NCI-H69 (cell line): ENCODE measurements at regions not wholly inside any gene's neighbourhood (a gene's known extent, or its start where the extent isn't known, plus 50 kb on each side); places are given as distances from the start of the nearest gene placed in this dataset.
"Not testable (repeated sequence)": the region's sequence is repeated elsewhere in the genome, so short reads cannot be mapped to it uniquely, and the experiment has no call there.

ENCODE experiments used
- DNase-seq: peaks from one replicate; lab custom pipeline; 2025; lab: John Stamatoyannopoulos, UW

DNA sequence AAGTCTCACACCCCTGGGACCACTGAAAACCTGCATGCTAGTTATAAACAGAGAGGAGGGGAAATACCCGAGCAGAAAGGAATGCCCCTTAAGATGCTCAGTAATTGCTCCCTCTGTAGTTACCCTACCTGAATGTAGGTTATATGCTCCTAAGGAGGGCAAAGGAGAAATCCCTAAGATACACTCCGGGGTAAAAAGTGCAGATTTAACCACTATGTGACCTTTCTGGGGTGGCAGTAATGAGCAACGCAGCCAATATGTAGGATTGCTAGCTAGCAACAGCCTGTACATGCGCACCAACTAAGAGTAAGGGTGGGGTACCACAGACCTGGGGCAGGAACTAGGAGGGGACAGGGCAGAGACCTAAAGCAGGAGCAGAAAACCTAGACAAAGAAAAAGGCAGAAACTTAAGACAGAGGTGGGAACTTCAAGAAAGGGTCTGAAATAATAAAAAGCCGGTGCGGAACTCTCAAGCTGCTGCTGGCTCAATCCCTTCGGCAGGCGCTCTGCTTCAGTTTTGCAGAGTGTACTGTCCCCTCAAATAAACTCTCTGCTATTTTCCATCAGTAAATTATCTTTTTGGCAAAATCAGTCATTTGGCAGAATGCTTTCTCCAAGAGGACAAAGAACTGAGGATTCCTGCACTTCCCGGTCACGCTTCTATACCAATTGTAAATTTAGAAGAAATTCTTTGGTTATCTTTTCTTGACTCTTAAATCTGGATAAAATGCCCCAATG, 823.8 kb downstream of the CDH11 start:
- DNase-seq, result no peak

DNA sequence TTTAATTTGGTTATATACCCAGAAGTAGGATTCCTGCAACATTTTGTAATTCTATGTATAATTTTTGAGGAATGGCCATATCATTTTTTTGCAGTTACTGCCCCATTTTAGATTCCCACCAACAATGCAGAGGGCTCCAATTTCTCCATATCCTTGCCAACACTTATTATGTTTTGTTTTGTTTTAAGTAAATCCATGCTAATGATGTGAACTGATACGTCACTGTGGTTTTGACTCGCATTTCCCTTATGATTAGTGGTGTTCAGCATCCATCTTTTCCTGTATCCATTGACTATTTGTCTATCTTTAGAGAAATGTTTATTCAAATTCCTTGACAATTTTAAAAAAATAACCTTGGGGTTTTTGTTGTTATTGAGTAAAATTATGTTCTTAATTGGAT, 826.4 kb downstream of the CDH11 start:
- DNase-seq, result no peak

DNA sequence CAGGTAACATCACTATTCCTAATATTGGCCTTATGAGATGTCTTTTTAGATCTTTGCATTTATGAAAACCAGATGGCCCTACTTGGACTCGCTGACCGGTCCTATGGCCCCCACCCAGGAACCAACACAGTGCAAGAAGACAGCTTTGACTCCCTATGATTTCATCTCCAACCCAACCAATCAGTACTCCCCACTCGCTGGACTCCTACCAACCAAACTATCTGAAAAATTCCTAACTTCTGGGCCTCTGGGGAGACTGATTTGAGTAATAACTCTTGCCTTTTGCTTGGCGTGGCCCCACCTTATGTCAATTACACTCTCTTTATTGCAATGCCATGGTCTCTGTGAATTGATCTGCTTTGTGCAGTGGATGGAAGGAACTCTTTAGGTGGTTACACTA, 828.9 kb downstream of the CDH11 start:
- no peak for DNase-seq

DNA sequence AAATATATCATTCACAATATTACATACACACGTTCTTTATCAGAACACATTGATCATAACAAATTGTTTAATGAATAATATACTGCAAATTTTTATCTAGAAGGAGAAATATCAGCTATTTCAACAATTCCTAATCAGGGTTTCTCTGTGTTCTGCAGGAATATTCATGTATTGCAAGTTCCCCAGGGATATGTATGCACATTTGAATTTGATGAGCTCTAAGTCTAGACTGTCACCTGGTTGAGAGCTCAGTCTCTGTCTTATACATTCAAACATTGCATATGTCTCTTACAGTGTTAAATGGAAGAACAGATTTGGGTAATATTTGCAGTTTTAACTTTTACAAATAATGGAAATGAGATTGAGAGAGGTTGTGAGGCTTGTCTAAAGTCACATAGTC, 829.7 kb downstream of the CDH11 start:
- no peak for DNase-seq

DNA sequence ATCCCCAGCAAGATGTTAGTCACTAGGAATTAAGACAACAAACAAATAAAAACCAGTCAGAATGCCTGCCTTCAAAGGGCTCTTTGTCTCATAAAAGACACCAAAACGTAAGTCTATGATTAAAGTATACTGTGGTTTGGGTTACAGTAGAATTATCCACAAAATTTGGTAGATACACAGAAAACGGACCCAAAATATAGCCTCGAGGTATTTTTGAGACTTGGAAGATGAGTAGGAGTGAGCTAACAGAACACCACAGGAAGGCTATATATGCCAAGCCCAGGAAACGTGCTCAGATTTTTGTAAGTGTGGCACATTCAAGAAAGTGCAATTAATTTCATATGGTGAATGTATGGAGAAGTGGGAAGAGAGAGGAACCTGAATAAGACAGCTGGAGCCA, 831.4 kb downstream of the CDH11 start:
- peak; percentile 13 for DNase-seq

DNA sequence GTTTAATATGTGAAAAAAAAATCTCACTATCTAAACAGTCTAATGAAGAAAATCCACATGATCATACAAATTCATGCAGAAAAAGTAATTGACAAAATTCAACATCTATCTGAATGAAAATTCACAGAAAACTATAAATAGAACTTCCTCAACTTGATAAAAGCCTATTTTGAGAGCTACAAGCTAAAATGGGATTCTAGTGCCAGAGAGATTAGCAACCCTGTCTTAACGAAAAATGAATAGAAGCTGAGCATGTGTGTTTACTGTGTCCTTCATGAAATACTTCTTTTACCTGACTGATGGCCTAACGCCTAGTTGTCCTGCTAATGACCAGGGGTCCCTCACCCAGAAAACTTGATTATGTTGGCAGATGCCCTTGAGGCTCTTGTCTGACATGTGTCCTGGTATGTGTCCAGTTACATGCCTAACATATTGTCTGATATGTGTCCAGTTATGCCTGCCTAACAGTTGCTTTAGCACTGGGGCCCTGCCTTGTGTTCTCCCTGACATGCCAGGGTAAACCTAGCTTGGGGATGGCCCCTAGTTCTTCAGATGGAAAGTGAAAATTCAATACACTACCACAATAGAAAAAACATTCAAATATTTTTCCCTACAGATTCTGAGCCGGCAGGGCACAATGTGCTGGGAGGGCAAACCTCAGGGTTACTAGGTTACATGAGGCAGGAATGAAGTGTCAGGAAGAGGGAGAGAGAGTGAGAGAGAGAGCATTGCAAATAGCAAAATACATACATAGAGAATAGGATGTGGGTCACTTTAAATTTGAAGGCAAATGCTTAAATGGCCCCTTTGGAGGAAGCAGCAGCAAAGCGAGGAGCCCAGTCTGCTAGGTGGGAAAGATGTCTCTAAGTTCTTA, 834.0 kb downstream of the CDH11 start:
- no peak for DNase-seq

DNA sequence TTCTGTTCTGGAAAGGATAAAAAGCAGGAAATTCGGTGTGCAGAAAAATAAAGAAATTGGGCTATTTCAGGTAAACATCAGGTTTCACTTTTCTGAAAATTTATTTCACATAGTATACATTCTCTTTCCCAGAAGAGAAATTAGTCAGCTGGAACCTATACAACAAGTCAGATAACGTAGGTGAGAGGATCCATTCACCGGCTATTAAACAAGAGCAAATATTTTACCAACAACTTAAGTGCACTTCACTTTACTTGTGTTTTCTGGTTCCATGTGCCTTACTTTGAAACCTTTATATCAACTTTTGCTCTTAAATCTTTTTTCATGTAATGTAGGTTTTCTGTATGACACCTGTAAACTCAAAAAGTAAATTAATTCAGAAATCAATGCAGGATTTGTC, 839.7 kb downstream of the CDH11 start:
- no peak for DNase-seq

DNA sequence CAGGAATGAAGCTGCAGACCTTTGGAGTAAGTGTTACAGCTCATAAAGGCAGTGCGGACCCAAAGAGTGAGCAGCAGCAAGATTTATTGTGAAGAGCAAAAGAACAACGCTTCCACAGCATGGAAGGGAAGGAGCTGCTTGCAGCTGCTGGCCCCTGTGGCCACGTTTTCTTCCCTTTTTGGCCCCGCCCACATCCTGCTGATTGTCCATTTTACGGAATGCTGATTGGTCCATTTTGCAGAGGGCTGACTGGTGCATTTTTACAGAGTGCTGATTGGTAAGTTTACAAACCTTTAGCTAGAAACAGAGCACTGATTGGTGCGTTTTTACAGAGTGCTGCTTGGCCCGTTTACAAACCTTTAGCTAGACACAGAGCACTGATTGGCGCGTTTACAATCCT, 841.5 kb downstream of the CDH11 start:
- no peak for DNase-seq

DNA sequence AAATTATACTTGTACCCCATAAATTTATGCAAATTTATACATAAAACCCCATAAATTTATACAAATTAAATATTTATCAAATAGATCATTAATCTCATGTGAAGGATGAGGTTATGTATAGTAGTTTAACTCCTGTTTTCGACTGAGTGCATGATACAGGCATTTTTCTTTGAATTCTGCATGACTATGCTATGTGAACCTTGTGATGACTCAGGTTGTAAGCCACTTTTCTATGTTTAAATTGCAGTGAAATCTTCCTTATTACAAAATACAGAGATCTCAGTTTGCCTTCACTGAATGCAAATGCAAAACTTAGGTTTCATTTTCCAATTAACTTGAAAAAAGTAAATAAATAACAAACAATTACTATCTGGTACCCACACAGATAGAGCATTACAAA, 843.7 kb downstream of the CDH11 start:
- DNase-seq, result no peak

DNA sequence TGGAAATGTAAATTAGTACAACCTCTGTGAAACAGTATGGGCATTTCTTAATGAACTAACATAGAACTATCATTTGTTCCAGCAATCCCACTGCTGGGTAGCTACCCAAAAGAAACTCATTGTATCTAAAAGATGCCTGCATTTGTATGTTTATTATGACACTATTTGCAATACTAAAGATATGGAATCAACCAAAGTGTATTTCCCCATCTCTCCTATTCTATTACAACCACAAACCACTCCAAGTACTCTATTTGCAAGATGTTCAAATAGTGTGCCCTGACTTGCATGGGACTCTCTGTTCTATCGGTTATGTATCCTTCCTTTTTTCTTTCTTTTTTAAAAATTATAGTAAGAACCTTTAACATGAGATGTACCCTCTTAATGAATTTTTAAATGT, 845.2 kb downstream of the CDH11 start:
- no peak for DNase-seq

DNA sequence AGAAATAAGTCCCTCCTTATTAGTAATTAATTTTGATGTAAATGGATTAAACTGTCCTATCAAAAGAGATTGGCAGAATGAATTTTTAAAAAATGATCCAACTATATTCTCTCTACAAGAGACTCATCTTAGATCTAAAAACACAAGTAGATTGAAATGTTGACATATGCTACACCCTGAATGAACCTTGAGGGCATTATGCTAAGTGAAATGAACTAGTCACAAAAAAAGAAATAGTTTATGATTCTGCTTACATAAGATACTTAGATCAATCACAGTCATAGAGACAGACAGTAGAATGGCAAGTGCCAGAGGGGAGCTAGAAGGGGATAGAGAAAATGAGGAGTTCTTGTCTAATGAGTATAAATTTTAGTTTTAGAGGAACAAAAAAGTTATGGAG, 849.8 kb downstream of the CDH11 start:
- no peak for DNase-seq

DNA sequence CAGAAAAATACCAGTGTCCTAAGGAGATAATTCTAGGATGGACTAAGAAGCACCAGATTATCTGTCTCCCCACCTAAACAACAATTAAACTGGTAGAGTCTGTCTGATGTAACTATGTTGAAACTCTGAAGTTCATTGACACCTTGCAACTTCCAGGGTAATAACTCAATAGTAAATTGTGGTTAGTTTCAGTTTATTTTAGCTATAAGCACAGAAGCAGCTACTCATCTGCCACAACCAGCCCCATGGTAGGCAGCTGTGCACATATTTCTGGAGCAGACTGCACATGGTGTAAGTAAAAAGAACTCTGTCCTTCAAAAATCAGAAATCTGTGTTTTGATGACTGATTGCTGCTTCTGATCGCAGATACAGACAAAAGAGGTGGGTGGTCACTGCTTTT, 852.1 kb downstream of the CDH11 start:
- DNase-seq, result no peak

DNA sequence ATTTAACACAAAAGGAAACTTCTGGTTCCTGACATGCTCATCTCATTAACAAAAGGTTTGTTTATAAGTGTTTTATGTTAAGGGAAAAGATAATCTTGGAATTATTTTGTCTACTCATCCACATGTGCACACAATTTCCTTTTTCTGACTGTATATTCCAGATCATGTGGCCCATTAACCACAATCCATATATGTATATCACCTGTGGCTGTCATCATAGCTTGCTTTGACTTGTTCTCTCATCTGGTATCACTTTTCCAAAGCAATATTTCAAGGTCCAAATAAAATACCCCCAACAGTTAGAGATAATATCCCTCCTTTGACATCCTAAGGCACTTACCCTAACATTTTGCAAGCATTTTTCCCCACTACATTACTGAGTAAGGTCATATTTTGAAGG, 856.1 kb downstream of the CDH11 start:
- no peak for DNase-seq

DNA sequence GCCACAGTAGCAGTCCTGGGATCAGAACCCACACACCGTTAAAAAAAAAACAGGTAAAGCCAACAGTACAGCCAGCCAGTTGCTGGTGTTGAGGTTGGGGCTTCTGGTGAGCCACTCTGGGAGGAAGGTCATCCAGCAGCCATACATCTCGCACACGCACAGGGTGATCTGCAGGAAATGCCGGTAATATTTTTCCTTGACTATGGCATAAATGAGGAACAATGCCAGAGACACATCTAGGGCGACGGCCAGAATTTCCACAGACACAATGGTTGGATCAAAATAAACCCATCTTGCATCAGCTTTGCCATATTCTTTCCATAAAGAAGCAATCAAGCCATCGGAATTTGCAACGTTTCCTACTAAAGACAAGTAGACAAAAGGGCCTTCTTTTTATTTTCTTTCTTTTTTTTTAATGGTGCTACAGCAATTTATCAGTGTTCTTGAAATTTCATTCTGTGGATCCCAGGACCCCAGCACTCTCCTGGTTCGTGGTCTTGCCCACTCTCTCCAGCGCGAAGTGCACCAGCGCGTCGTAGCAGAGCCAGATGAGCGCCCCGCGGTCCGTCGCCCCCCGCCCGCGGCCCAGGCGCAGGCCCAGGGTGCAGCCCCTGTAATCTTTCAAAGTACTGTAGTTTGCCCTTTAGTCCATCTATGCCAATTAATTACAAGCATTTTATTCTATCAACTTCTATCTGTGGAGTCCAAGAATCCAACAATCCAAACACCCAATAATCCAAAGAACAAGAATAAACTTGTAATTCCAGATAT, 861.0 kb downstream of the CDH11 start:
- DNase-seq, result not testable (repeated sequence)

DNA sequence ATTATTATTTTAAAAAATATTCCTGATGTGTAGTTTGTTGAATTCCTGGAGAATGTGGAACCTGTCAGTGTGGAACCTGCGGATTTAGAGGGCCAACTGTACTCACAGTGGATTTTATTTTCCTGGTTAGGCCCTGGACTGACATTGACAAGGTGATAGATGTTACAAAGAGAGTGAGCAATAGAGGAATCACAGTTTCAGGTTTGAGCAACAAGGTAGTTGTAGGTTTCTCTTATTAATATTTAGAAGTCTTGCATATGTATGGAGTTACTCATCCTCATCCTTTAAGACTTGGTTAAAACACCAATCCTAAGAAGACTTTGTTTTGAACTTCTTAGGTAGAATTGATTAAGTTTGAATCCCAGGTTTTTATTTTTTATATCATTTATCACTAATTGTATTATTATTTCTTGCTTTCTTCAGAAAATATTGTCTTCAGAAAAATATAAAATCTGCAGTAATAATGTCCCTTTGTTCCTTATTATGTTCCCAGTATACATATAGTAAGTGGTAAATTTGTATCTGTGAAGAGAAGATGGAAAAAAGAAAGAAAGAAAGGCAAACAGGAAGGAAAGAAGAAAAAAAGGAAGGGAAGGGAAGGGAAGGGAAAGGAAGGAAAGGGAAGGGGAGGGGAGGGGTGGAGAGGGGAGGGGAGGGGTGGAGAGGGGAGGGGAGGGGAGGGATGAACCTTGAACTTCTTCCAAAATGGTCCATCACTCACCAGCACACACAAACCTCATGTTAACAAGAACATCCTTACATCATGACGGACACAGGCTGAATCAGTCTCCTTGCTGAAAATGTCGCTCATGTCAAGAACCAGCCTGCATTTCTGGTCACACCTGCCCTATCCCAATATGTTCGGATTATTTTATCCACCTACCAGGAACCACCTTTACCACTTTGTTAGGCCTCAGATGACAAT, 867.2 kb downstream of the CDH11 start:
- DNase-seq, result no peak

DNA sequence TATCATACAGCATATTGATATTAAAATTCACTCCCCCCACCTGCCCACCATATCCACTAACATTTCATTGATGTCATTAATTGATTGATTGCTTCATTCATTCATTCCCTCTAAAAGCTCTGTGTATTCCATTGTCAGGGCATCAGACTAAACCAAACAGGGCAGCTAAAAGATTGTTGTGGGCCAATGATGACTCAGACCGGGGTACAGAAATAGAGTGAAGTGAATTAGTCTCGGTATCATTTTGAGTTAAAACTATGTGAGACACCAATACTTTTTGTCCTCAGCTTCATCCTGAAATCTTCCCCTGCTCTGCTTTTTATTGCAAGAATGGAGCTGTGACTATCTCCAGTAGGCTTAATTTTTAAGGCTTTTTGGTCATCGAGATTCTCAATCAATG, 868.3 kb downstream of the CDH11 start:
- DNase-seq, result no peak

DNA sequence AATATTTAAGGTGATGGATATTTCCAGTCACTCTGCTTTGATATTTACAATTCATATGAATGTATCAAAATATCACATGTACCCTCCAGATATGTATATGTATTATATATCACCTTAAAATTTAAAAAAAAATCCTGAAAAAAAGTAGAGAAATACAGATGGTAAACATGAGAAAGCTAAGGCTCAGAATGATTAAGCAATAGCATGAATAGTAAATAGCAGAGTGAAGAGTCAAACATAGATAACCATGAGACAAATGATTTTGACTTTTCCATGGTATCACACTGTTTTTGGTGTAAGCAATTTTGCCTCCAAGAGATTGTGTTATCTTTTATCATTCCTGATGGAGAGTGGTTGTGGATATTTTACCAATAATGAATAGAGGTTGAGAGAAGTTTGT, 868.8 kb downstream of the CDH11 start:
- no peak for DNase-seq

DNA sequence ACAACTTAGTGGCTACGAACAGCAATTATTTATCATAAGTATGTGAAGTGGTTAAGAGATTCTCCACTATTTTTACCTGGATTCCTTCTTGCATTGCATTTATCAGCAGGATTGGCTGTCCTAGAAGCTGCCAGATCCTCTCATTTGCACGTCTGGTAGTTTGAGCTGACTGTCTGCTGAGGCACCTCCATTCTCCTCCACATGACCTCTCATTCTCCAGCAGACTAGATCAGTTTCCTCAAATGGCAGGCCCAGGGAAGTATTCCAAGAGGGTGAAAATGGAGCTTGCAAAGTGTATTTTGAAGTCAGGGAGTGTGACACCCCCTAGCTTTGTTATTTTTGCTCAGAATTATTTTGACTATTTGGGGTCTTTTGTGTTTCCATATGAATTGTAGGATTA, 870.1 kb downstream of the CDH11 start:
- no peak for DNase-seq

DNA sequence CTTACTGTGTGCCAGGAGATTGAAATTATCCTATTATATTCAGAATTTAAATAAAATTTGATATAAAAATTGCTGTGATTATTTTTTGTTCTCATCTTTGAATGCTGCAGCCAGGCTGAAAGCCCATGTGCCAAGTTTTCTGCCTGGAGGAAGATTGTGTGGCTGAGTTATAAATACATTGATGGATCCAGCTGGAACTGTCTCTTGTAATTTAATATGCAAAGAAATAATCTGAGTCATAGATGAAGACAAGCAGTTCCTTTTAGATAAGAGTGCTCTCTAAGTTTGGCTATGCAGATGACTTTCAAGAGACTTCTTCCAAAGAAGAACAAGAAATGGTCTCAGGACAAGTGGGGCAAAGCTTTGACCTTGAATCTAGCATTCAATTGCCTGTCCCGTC, 871.0 kb downstream of the CDH11 start:
- no peak for DNase-seq

DNA sequence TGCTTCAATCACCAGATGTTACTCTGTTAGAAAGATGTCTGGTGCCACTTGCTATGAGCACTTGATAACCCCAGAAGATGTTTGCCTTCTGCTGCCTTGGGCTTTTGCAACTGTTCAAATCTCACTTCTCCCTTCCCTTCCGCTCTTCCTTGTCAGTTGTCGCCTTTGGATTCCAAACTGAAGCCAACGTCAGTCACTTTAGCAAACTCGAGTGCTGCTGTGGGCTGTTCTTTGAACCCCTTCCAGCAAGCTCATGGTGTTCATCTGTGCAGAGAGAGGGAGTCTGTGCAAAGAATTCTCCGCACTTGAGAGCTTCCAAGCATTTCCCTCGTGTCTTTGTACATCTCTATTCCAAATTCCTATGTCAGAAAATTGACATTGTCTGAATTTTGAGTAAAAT, 879.4 kb downstream of the CDH11 start:
- no peak for DNase-seq

DNA sequence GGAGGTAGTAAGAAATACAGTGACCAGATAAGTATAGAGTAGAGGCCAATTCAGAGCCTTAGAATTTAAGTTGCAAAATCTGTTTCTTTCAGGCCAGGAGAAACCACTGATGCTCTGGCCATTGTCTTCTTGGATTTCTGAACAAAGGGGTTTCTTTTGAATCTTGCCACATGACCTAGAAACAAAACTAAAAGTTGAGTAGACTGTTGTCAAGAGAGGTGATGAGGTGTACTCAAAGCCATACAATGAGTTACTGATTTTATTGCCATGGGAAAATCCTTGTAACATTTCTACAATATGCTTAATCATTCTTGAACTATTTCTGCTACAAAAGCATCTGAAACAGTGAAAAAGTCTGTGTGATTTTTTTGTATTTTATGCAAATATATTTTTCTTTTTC, 881.3 kb downstream of the CDH11 start:
- no peak for DNase-seq

DNA sequence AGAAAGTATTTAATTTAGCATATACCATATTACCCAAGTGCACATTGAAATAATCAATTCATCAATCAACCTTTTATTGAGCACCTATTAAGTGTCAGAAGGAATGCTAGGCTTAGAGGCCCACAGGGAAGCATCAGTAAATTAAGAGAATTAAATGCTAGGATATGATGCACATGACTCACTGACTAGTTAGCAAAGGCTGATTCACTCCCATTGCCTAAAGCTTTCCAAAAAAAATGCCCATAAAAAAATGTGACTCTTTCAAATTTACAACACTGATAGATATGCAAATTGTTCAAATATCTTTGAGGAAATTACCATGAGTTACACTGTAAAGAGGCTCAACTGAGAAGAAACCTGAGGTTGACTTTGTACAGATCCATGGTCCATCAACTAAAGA, 883.3 kb downstream of the CDH11 start:
- no peak for DNase-seq
